Esophagus muscularis mucosa (tissue), 3 donors: ENCODE measurements at regions not wholly inside any gene's neighbourhood (a gene's known extent, or its start where the extent isn't known, plus 50 kb on each side); places are given as distances from the start of the nearest gene placed in this dataset.
"Not testable (repeated sequence)": the region's sequence is repeated elsewhere in the genome, so short reads cannot be mapped to it uniquely, and the experiment has no call there.

Experiments used
- CTCF ChIP-seq, 3 experiments: fragments of 200-600 bp in 2 of 3; fragments of 450-650 bp in 1 of 3; sonication (generic) in 2 of 3; IDR thresholded peaks; one replicate each; pipeline ENCODE4 v1.5.1; 2017 to 2019; ENCODE audit warnings: antibody characterized with exemption in 3 of 3, mild to moderate bottlenecking in 2 of 3, moderate library complexity in 1 of 3
- POLR2A ChIP-seq: fragments of 450-650 bp; IDR thresholded peaks from one replicate; pipeline ENCODE4 v1.6.1; 2017; ENCODE audit warnings: antibody characterized with exemption, moderate library complexity, mild to moderate bottlenecking, low read depth

- not testable (repeated sequence) for TF ChIP-seq CTCF (IDR thresholded peaks at IDR 0.05); POLR2A
Measured at GRCh38 chr7:114267550-114267949, 147.1 kb upstream of the FOXP2 start.
